D341Med (cell line): ENCODE measurements at regions not wholly inside any gene's neighbourhood (a gene's known extent, or its start where the extent isn't known, plus 50 kb on each side); places are given as distances from the start of the nearest gene placed in this dataset.
"Not testable (repeated sequence)": the region's sequence is repeated elsewhere in the genome, so short reads cannot be mapped to it uniquely, and the experiment has no call there.

ENCODE experiments used
- DNase-seq: peaks from one replicate; pipeline ENCODE4 v3.0.0; 2012; ENCODE audit warnings: low spot score

- no peak for DNase-seq
Observed at GRCh38 chr6:20341096-20341495, 60.6 kb upstream of the E2F3 start.

DNA sequence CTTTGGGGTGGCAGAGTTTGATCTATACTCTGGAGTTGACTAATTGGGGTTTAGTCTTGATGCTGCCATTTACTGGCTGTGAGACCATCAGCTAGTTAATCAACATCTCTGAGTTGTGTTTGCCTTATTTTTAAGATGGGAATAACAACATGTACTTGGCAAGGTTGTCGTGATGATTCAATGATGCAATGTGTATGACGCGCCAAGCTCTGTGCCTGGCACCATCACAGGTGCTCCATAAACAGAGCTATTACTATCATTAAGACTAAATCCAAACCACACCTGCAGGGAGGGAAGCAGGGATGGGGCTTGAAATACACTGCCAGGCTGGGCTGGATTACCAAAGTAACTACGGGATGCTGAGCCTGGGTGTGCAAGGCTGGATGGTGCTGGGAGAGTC is 60.1 kb upstream of the E2F3 start:
- DNase-seq: no peak

DNA sequence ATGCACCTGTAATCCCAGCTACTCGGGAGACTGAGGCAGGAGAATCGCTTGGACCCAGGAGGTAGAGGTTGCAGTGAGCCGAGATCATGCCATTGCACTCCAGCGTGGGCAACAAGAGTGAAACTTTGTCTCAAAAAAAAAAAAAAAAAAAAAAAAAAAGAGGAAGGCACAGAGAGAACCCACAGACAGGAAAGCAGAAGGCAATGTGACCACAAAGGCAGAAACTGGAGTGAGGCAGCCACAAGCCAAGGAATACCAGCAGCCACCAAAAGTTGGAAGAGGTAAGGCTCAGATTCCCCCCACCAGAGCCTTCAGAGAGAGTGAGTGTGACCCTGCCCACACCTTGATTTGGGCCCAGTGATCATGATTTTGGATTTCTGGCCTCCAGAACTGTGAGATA is 54.7 kb upstream of the E2F3 start:
- not testable (repeated sequence) for DNase-seq

- DNase-seq: no peak
Observed at GRCh38 chr6:20348041-20348440, 53.6 kb upstream of the E2F3 start.

- DNase-seq: no peak
Observed at GRCh38 chr6:20349225-20349624, 52.5 kb upstream of the E2F3 start.

DNA sequence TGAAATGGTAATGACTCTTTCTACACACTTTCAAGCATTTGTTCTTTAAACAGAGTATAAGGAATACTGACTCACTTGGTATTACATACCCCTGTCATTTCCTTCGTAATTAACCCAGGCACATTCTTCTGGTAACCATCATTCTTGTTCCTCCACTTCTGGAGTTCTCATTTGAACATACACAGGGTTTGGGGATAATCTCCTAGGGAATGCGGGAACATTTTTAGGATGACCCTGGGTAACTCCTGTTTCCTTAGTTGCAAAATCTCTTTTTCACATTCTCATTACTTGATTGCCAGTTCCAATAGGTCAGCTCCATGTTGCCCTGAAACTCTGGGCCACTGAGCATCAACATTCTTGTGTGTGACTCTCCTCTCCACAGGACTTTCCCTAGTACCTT is 51.5 kb upstream of the E2F3 start:
- no peak for DNase-seq

GRCh38 chr6:20351534-20351933 is 50.1 kb upstream of the E2F3 start:
- no peak for DNase-seq
